ENCODE measurements at regions not wholly inside any gene's neighbourhood (a gene's known extent, or its start where the extent isn't known, plus 50 kb on each side); places are given as distances from the start of the nearest gene placed in this dataset.

GRCh38 chr1:78420688-78421087 lies 70.1 kb upstream of the PTGFR start:
- no peaks in the 10 kb centered on the region for H3K9me3 ChIP-seq
- H3K27me3 ChIP-seq (ENCODE audit: insufficient read depth in 3 of 3, low read length in 2 of 3) = no peaks in the 10 kb centered on the region
- intact Hi-C loops (cut with DNase I) = no loop called here
- H3K36me3 ChIP-seq (ENCODE audit: insufficient read depth in 1 of 2, low read depth in 1 of 2) = no peaks in the 10 kb centered on the region
- TF ChIP-seq CTCF (IDR thresholded peaks at IDR 0.05) = no peak
- H3K4me3 ChIP-seq = no peak overlapping the region
- ATAC-seq (no peak), DNase-seq (no peak)
- H3K4me1 ChIP-seq = no peaks in the 10 kb centered on the region
- H3K27ac ChIP-seq = no peak overlapping the region

DNA sequence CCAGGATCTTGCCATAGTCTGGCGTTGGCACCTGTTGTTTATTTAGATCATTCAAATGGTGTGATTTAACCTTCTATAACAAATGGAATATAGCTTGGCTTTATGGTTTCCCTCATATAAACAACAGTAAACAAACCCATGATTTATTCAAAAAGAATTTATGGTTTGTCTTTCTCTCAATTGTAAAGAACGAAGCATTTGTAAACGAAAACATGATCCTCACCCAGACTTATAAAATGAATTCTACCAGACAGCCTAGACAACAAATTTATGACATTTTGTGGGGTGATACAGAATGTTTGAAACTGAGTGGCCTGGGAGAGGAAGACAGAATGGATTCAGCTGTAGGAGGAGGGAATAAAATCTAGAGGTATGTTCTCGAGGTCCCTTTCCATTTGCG lies 66.1 kb upstream of the PTGFR start:
- H3K27ac ChIP-seq = no peak overlapping the region
- no peaks in the 10 kb centered on the region for H3K36me3 ChIP-seq (ENCODE audit: insufficient read depth in 1 of 2, low read depth in 1 of 2)
- WGBS, 3 donors = 85 to 90% (median 87%) methylated on average over 5 of the region's 5 CpGs
- no peaks in the 10 kb centered on the region for H3K27me3 ChIP-seq (ENCODE audit: insufficient read depth in 3 of 3, low read length in 2 of 3)
- no peaks in the 10 kb centered on the region for H3K9me3 ChIP-seq
- DNase-seq = no peak
- H3K4me1 ChIP-seq = no peaks in the 10 kb centered on the region
- ATAC-seq = no peak
- no peak overlapping the region for H3K4me3 ChIP-seq
- TF ChIP-seq CTCF (IDR thresholded peaks at IDR 0.05) = no peak
- intact Hi-C loops (cut with DNase I) = no loop called here

DNA sequence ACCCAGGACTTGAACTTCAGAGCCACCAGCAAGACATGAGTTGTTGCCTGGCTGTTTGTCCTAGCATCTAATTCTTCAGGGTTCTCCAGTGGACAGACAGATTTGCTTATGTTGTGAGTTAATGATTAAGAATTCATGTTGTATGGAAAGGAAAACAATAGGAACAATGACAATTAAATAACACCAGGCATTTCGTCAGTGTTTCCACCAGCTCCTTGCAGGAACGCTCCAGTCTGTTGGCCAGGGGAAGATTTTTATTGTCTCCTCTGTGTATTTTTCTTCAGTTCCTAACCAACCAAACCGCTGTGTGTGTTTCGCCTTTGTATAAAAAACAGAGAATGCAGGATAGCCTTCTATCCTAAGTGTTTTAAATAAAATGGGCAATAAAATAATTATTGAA lies 64.4 kb upstream of the PTGFR start:
- 38 to 40% (median 40%) methylated on average over 4 of the region's 4 CpGs for WGBS, 3 donors
- H3K4me1 ChIP-seq = no peaks in the 10 kb centered on the region
- ATAC-seq (no peak), DNase-seq (no peak)
- H3K9me3 ChIP-seq = no peaks in the 10 kb centered on the region
- TF ChIP-seq CTCF (IDR thresholded peaks at IDR 0.05) = no peak
- intact Hi-C loops (cut with DNase I) = no loop called here
- H3K27me3 ChIP-seq (ENCODE audit: insufficient read depth in 3 of 3, low read length in 2 of 3) = no peaks in the 10 kb centered on the region
- H3K36me3 ChIP-seq (ENCODE audit: insufficient read depth in 1 of 2, low read depth in 1 of 2) = no peaks in the 10 kb centered on the region
- H3K27ac ChIP-seq = no peak overlapping the region
- H3K4me3 ChIP-seq = no peak overlapping the region

DNA sequence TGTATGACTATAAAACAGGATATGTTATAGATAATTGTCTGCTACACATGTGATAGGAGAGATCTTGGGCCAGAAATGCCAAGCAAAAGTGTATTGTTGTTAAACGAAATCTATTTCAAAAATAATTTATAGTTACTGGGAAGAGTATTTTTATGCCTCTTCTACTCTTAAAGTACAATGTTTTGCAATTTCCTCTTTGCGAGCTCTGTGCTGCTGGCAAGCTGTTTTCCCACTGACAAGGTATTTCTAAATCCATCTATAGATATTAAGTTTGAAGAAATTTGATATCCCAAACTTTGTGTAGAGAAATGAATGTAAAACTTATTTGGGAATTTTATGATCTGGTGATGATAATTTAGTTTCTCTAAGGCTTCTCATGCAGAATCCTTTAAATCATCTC lies 63.3 kb upstream of the PTGFR start:
- Histone ChIP-seq H3K36me3 (ENCODE audit: insufficient read depth in 1 of 2, low read depth in 1 of 2) (no peaks in the 10 kb centered on the region), H3K4me3 (no peak overlapping the region), H3K27ac (no peak overlapping the region), H3K4me1 (no peaks in the 10 kb centered on the region), H3K9me3 (no peaks in the 10 kb centered on the region), H3K27me3 (ENCODE audit: insufficient read depth in 3 of 3, low read length in 2 of 3) (no peaks in the 10 kb centered on the region)
- intact Hi-C loops (cut with DNase I) = no loop called here
- DNase-seq = no peak
- WGBS, 3 donors = 45 to 51% (median 48%) methylated on average over 2 of the region's 2 CpGs
- no peak for ATAC-seq
- TF ChIP-seq CTCF (IDR thresholded peaks at IDR 0.05) = no peak

DNA sequence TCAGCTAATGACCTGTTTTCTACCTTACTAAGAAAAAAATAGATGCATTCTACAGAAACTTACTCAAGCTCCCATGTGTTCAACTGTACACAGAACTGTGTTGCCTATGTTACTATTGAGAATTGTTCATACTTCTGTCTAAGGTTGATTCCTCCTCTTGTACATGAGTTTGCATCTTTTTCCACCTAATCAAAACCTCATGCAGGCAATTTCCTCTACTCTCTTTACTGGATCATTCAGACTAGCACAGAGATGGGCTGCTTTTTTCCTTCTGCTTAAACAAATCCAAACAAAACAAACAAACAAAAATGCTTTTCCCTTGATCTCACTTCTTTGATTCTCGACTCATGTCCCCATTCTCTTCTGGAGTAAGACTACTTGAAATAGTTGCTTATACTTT lies 58.8 kb upstream of the PTGFR start:
- Histone ChIP-seq H3K9me3 (no peaks in the 10 kb centered on the region), H3K27ac (no peak overlapping the region), H3K4me3 (no peak overlapping the region), H3K27me3 (ENCODE audit: insufficient read depth in 3 of 3, low read length in 2 of 3) (no peaks in the 10 kb centered on the region), H3K36me3 (ENCODE audit: insufficient read depth in 1 of 2, low read depth in 1 of 2) (no peaks in the 10 kb centered on the region), H3K4me1 (no peaks in the 10 kb centered on the region)
- 67 to 75% (median 73%) methylated on average over 1 of the region's 1 CpG for WGBS, 3 donors
- intact Hi-C loops (cut with DNase I) = no loop called here
- no peak for ATAC-seq
- DNase-seq = no peak
- TF ChIP-seq CTCF (IDR thresholded peaks at IDR 0.05) = no peak

Data from psoas muscle (tissue), 7 donors.